ENCODE measurements at regions not wholly inside any gene's neighbourhood (a gene's known extent, or its start where the extent isn't known, plus 50 kb on each side); places are given as distances from the start of the nearest gene placed in this dataset.

- TF ChIP-seq, protein P1, sequence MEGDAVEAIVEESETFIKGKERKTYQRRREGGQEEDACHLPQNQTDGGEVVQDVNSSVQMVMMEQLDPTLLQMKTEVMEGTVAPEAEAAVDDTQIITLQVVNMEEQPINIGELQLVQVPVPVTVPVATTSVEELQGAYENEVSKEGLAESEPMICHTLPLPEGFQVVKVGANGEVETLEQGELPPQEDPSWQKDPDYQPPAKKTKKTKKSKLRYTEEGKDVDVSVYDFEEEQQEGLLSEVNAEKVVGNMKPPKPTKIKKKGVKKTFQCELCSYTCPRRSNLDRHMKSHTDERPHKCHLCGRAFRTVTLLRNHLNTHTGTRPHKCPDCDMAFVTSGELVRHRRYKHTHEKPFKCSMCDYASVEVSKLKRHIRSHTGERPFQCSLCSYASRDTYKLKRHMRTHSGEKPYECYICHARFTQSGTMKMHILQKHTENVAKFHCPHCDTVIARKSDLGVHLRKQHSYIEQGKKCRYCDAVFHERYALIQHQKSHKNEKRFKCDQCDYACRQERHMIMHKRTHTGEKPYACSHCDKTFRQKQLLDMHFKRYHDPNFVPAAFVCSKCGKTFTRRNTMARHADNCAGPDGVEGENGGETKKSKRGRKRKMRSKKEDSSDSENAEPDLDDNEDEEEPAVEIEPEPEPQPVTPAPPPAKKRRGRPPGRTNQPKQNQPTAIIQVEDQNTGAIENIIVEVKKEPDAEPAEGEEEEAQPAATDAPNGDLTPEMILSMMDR (IDR thresholded peaks at IDR 0.05), result no peak
- TF ChIP-seq POLR2AphosphoS5 (IDR thresholded peaks at IDR 0.05) (no peak), POLR2A (IDR thresholded peaks at IDR 0.05) (no peak), EP300 (IDR thresholded peaks at IDR 0.05; ENCODE audit: low read depth) (no peak)
These were observed 123.2 kb upstream of the IRAK1BP1 start for GRCh38 chr6:78744144-78744543.

Data from transverse colon (tissue), 4 donors.